ENCODE measurements at regions not wholly inside any gene's neighbourhood (a gene's known extent, or its start where the extent isn't known, plus 50 kb on each side); places are given as distances from the start of the nearest gene placed in this dataset.

DNA sequence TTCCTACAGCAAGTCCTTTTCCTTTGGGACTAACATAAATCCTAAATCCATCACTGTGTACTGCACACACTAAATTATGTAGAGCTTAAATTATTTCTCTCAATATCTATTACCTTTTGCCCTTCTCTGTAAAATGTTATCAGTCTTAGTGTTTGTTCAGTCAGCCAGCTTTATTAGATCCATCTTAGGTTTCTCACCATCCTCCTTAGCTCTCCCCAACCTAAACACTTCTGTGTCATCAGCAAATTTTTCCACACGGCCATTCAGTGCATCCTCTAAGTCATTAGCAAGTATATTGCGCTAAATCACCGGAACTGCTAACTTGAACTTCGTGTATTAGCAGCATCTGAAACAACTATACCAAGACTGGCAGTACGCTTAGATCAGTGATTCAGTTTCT, 142.1 kb upstream of the ZNF438 start:
- Mint-ChIP-seq H3K4me1 (ENCODE audit: low read depth) (no peaks in the 10 kb centered on the region), H3K36me3 (ENCODE audit: low read depth) (peaks cover 4% of the 10 kb centered on the region), H3K9me3 (peaks cover 28% of the 10 kb centered on the region), H3K4me3 (no peak overlapping the region), H3K27ac (no peak overlapping the region), H3K27me3 (peaks cover 16% of the 10 kb centered on the region)

GRCh38 chr10:31179091-31179680, 139.8 kb upstream of the ZEB1 start:
- Mint-ChIP-seq H3K27ac (no peak overlapping the region), H3K9me3 (peaks cover 16% of the 10 kb centered on the region)

GRCh38 chr10:31186225-31187000, 132.6 kb upstream of the ZEB1 start:
- Mint-ChIP-seq H3K27me3 (no peaks in the 10 kb centered on the region), H3K36me3 (ENCODE audit: low read depth) (no peaks in the 10 kb centered on the region), H3K9me3 (no peaks in the 10 kb centered on the region), H3K4me1 (ENCODE audit: low read depth) (no peaks in the 10 kb centered on the region), H3K4me3 (no peak overlapping the region), H3K27ac (no peak overlapping the region)

More at GRCh38 chr10:31179091-31179680, 139.8 kb upstream of the ZEB1 start:
- Mint-ChIP-seq H3K36me3 (ENCODE audit: low read depth) (peaks cover 4% of the 10 kb centered on the region), H3K27me3 (peaks cover 7% of the 10 kb centered on the region), H3K4me3 (no peak overlapping the region), H3K4me1 (ENCODE audit: low read depth) (no peaks in the 10 kb centered on the region)

DNA sequence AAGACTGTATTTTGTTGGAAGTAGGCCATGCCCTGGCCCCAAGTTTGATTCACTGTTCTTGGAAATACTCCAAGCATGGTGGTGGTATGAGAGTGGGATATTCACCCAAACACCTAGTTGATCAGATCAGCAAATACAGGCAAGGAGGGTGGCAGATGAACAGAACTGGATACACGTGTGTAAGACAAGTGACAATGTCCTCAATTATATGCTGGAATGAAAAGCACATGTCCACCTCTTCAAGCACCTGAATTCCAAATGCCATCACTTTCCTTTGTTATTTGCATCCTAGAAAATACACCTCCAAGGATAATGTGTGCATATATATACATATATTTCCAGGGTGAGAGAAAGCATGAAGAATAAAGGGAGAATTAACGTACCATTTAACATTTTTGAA, 131.8 kb upstream of the ZEB1 start:
- Mint-ChIP-seq H3K9me3 (no peaks in the 10 kb centered on the region), H3K27ac (no peak overlapping the region), H3K4me3 (no peak overlapping the region), H3K4me1 (ENCODE audit: low read depth) (no peaks in the 10 kb centered on the region), H3K27me3 (no peaks in the 10 kb centered on the region), H3K36me3 (ENCODE audit: low read depth) (no peaks in the 10 kb centered on the region)

DNA sequence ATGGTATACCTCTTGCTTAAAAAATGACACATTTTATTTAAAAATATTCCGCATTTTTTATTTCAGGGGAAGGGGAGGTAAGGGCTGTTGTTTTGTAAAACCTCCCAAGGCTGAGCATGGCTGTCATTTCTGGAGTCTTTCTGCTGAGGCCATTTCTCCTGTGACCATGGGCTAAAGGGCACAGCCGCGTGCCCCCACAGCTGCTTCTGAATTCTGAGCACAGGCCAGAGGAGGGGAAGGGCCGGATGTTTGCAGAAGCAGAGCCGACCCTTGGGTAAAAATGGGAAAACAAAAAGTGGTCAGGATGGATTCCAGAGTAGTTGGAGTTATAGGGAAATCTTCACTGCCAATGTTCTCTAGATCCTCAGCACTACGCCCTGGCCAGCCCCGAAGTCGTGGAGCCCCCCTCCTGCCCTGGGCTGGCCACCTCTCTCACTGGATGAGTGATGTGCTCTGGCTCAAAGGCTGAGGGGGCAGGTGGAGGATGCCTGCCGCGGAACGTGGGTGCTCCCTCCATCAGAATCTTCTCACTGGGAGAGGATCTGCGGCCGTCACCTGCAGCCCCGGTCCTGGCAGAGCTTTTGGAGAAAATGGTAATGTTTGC, 131.3 kb upstream of the ZEB1 start:
- Mint-ChIP-seq H3K27me3 (no peaks in the 10 kb centered on the region), H3K4me3 (no peak overlapping the region), H3K27ac (no peak overlapping the region), H3K4me1 (ENCODE audit: low read depth) (no peaks in the 10 kb centered on the region), H3K36me3 (ENCODE audit: low read depth) (no peaks in the 10 kb centered on the region), H3K9me3 (no peaks in the 10 kb centered on the region)

- no peaks in the 10 kb centered on the region for H3K36me3 Mint-ChIP-seq (ENCODE audit: low read depth)
- no peaks in the 10 kb centered on the region for H3K4me1 Mint-ChIP-seq (ENCODE audit: low read depth)
- no peaks in the 10 kb centered on the region for H3K9me3 Mint-ChIP-seq
- no peak overlapping the region for H3K27ac Mint-ChIP-seq
- no peak overlapping the region for H3K4me3 Mint-ChIP-seq
- no peaks in the 10 kb centered on the region for H3K27me3 Mint-ChIP-seq
These were observed 130.1 kb upstream of the ZEB1 start for GRCh38 chr10:31188792-31189406.

DNA sequence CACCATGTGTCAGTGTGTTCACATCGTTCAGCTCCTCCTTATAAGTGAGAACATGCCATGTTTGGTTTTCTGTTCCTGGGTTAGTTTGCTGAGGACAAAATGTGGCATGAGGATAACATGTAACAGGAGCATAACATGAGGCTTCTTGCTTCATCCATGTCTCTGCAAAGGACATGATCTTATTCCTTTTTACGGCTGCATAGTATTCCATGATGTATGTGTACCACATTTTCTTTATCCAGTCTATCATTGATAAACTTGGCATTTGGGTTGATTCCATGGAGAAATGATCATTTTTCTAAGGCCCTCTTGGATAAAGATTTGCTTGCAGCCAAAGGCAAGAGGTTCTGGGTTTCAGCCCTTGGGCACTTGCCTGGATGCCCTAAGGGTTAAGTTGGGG, 128.5 kb upstream of the ZEB1 start:
- H3K36me3 Mint-ChIP-seq (ENCODE audit: low read depth), result no peaks in the 10 kb centered on the region
- no peaks in the 10 kb centered on the region for H3K9me3 Mint-ChIP-seq
- H3K27me3 Mint-ChIP-seq, result no peaks in the 10 kb centered on the region
- H3K4me3 Mint-ChIP-seq, result no peak overlapping the region
- no peak overlapping the region for H3K27ac Mint-ChIP-seq
- no peaks in the 10 kb centered on the region for H3K4me1 Mint-ChIP-seq (ENCODE audit: low read depth)

- Mint-ChIP-seq H3K4me3 (no peak overlapping the region), H3K36me3 (ENCODE audit: low read depth) (no peaks in the 10 kb centered on the region), H3K27me3 (no peaks in the 10 kb centered on the region), H3K27ac (no peak overlapping the region), H3K9me3 (no peaks in the 10 kb centered on the region), H3K4me1 (ENCODE audit: low read depth) (no peaks in the 10 kb centered on the region)
These were observed 126.5 kb upstream of the ZEB1 start for GRCh38 chr10:31192475-31192874.

DNA sequence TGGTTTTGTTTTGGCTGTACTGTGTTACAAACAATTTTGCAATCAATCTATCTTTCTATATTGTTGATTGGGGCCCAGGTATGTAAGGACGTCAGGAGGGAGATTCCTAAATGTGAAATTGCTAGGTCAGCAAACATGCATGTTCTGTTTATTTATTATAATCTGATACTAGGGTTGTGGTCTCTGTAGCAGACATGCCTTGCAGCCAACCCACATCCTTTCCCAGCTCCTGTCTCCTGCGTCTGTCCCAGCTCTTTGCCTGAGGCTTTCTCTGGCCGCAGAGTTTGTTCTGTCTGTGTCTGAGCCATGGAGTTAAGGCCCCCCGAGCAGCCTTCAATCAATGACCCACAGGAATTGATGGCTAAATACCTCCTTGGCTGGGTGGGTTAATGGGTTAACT, 124.0 kb upstream of the ZEB1 start:
- Mint-ChIP-seq H3K9me3 (no peaks in the 10 kb centered on the region), H3K27ac (no peak overlapping the region), H3K4me3 (no peak overlapping the region), H3K4me1 (ENCODE audit: low read depth) (no peaks in the 10 kb centered on the region), H3K36me3 (ENCODE audit: low read depth) (no peaks in the 10 kb centered on the region), H3K27me3 (no peaks in the 10 kb centered on the region)

- Mint-ChIP-seq H3K4me1 (ENCODE audit: low read depth) (no peaks in the 10 kb centered on the region), H3K27me3 (no peaks in the 10 kb centered on the region), H3K4me3 (no peak overlapping the region), H3K36me3 (ENCODE audit: low read depth) (no peaks in the 10 kb centered on the region), H3K9me3 (no peaks in the 10 kb centered on the region), H3K27ac (no peak overlapping the region)
These were observed 121.1 kb upstream of the ZEB1 start for GRCh38 chr10:31197886-31198285.

DNA sequence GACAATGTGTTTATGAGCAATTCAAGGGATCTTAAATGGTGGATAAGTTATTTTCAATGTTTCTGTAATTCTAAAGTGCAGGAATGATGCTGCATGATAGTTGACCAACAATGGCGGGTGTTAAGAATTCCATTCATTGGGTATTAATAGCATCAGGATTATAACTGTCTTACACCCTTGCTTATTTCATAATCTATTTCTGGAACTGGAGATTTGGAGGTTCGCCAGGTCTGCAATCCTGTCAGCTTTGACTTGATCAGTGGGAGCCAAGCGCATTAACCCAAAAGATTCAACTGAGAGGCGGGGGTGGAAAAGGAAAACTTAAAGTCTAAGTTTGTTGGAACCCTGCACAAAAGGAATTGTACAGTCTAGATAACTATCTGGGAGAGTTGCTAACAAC, 114.9 kb upstream of the ZEB1 start:
- H3K27ac Mint-ChIP-seq, result no peak overlapping the region
- no peaks in the 10 kb centered on the region for H3K9me3 Mint-ChIP-seq
- no peaks in the 10 kb centered on the region for H3K27me3 Mint-ChIP-seq
- no peaks in the 10 kb centered on the region for H3K4me1 Mint-ChIP-seq (ENCODE audit: low read depth)
- H3K36me3 Mint-ChIP-seq (ENCODE audit: low read depth), result no peaks in the 10 kb centered on the region
- H3K4me3 Mint-ChIP-seq, result no peak overlapping the region

DNA sequence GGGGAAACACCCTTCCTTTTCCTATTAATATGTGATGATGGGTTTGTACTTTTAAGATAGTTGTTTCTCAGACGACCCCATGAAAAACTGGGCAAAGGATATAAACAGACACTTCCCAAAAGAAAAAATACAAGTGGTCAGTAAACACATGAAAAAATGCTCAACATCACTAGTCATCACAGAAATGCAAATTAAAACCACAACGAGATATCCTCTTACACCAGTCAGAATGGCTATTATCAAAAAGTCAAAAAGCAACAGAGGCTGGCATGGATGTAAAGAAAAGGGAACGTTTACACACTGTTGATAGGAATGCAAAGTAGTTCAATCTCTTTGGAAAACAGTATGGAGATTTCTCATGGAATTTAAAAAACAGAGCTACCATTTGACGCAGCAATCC, 111.4 kb upstream of the ZEB1 start:
- no peaks in the 10 kb centered on the region for H3K36me3 Mint-ChIP-seq (ENCODE audit: low read depth)
- H3K9me3 Mint-ChIP-seq, result no peaks in the 10 kb centered on the region
- no peaks in the 10 kb centered on the region for H3K27me3 Mint-ChIP-seq
- H3K4me3 Mint-ChIP-seq, result no peak overlapping the region
- no peaks in the 10 kb centered on the region for H3K4me1 Mint-ChIP-seq (ENCODE audit: low read depth)
- H3K27ac Mint-ChIP-seq, result no peak overlapping the region

DNA sequence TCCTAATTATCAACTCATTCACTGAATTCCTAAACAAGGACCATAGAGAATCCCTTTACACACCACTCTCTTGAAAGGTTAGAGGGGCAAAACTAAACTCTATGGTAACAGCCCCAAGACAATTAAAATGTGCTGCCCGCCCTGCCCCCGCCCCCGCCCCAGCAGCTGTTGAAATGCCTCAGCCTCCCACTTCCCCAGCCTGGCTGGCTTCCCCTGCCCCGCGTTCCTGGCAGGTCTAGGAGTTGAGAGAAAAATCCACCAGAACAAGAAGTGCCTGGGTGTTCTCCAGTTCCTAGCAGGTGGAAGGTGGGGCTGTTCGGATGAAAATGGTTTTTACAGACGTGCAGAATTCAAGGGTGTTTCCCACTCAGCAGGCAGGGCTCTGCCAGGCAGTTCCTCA, 109.5 kb upstream of the ZEB1 start:
- no peaks in the 10 kb centered on the region for H3K36me3 Mint-ChIP-seq (ENCODE audit: low read depth)
- no peaks in the 10 kb centered on the region for H3K9me3 Mint-ChIP-seq
- H3K27me3 Mint-ChIP-seq, result no peaks in the 10 kb centered on the region
- no peak overlapping the region for H3K27ac Mint-ChIP-seq
- no peak overlapping the region for H3K4me3 Mint-ChIP-seq
- no peaks in the 10 kb centered on the region for H3K4me1 Mint-ChIP-seq (ENCODE audit: low read depth)

- Mint-ChIP-seq H3K27me3 (no peaks in the 10 kb centered on the region), H3K4me3 (no peak overlapping the region)
These were observed 108.8 kb upstream of the ZEB1 start for GRCh38 chr10:31210190-31210589.

GRCh38 chr10:31213959-31214358, 105.1 kb upstream of the ZEB1 start:
- no peak overlapping the region for H3K4me3 Mint-ChIP-seq
- no peaks in the 10 kb centered on the region for H3K36me3 Mint-ChIP-seq (ENCODE audit: low read depth)
- no peaks in the 10 kb centered on the region for H3K9me3 Mint-ChIP-seq
- no peaks in the 10 kb centered on the region for H3K27me3 Mint-ChIP-seq
- H3K4me1 Mint-ChIP-seq (ENCODE audit: low read depth), result no peaks in the 10 kb centered on the region
- no peak overlapping the region for H3K27ac Mint-ChIP-seq

More at GRCh38 chr10:31210190-31210589, 108.8 kb upstream of the ZEB1 start:
- Mint-ChIP-seq H3K9me3 (no peaks in the 10 kb centered on the region), H3K4me1 (ENCODE audit: low read depth) (no peaks in the 10 kb centered on the region), H3K27ac (no peak overlapping the region), H3K36me3 (ENCODE audit: low read depth) (no peaks in the 10 kb centered on the region)
